WTC11 (cell line): ENCODE measurements at regions not wholly inside any gene's neighbourhood (a gene's known extent, or its start where the extent isn't known, plus 50 kb on each side); places are given as distances from the start of the nearest gene placed in this dataset.

Source experiments
- ATAC-seq: fragments of 200-7000 bp; cut with Tn5 transposase; 2 replicates; pipeline ENCODE4 v1.10.0; 2021; ENCODE audit warnings: mild to moderate bottlenecking, moderate library complexity
- CTCF ChIA-PET: fragments of 300-600 bp; sonication (Branson Sonifier 250); formaldehyde crosslinking; loops from one replicate; lab custom pipeline; 2021; ENCODE audit warnings: antibody characterized with exemption; lab: Charles Lee
- POLR2A ChIA-PET: fragments of 350-600 bp; sonication (Branson Sonifier 250); formaldehyde crosslinking; loops from one replicate; lab custom pipeline; 2021; ENCODE audit warnings: antibody characterized with exemption; lab: Charles Lee
- DNase-seq: peaks from one replicate; pipeline ENCODE4 v3.0.0; 2021; ENCODE audit warnings: low spot score
- H3K27ac Mint-ChIP-seq: 2 replicates; pipeline ENCODE4 v1.8.0; 2021; ENCODE audit warnings: mixed read lengths
- H3K27me3 Mint-ChIP-seq: 2 replicates; pipeline ENCODE4 v1.8.0; 2021; ENCODE audit warnings: low read depth, mild to moderate bottlenecking, moderate library complexity, mixed read lengths
- H3K36me3 Mint-ChIP-seq: 2 replicates; pipeline ENCODE4 v1.8.0; 2021; ENCODE audit warnings: mixed read lengths
- H3K4me1 Mint-ChIP-seq: 2 replicates; pipeline ENCODE4 v1.8.0; 2022; ENCODE audit warnings: mixed read lengths
- H3K4me3 Mint-ChIP-seq: 2 replicates; pipeline ENCODE4 v1.8.0; 2021; ENCODE audit warnings: mild to moderate bottlenecking, moderate library complexity, mixed read lengths
- H3K9me3 Mint-ChIP-seq: 2 replicates; pipeline ENCODE4 v1.8.0; 2021; ENCODE audit warnings: mixed read lengths
- CREM ChIP-seq: sonication (generic); formaldehyde crosslinking; IDR thresholded peaks from 2 replicates; pipeline ENCODE4 v1.8.1; 2022; ENCODE audit warnings: mild to moderate bottlenecking, missing genetic modification reagents, moderate library complexity
- ELF4 ChIP-seq: sonication (generic); formaldehyde crosslinking; IDR thresholded peaks from 2 replicates; pipeline ENCODE4 v1.8.1; 2022; ENCODE audit warnings: low read depth, mild to moderate bottlenecking, moderate library complexity, missing genetic modification reagents
- GTF2I ChIP-seq: fragments of 250-450 bp; sonication (Bioruptor Pico); conservative IDR thresholded peaks from 2 replicates; pipeline ENCODE4 v1.4.0; 2021; ENCODE audit warnings: mild to moderate bottlenecking
- IRF2 ChIP-seq: sonication (generic); formaldehyde crosslinking; IDR thresholded peaks from 2 replicates; pipeline ENCODE4 v1.8.0; 2022; ENCODE audit warnings: low read depth, missing genetic modification reagents, borderline replicate concordance
- JAZF1 ChIP-seq: fragments of 250-450 bp; sonication (Bioruptor Pico); IDR thresholded peaks from 2 replicates; pipeline ENCODE4 v1.9.0; 2021; ENCODE audit warnings: moderate library complexity, mild to moderate bottlenecking, inconsistent platforms
- NFE2L1 ChIP-seq: sonication (generic); formaldehyde crosslinking; IDR thresholded peaks from 2 replicates; pipeline ENCODE4 v1.8.1; 2023; ENCODE audit warnings: missing genetic modification reagents
- PRRX2 ChIP-seq: fragments of 250-450 bp; sonication (Bioruptor Pico); IDR thresholded peaks from 2 replicates; pipeline ENCODE4 v1.8.0; 2021; ENCODE audit warnings: mild to moderate bottlenecking
- ZNF263 ChIP-seq: sonication (generic); formaldehyde crosslinking; IDR thresholded peaks from 2 replicates; pipeline ENCODE4 v1.8.1; 2022; ENCODE audit warnings: low read depth, mild to moderate bottlenecking, moderate library complexity, missing genetic modification reagents
- ZNF396 ChIP-seq: fragments of 250-450 bp; sonication (Bioruptor Pico); IDR thresholded peaks from 2 replicates; pipeline ENCODE4 v1.8.0; 2021; ENCODE audit warnings: mild to moderate bottlenecking, moderate library complexity, borderline replicate concordance
- TF ChIP-seq, protein P1 (sequence below): sonication (generic); formaldehyde crosslinking; conservative IDR thresholded peaks from 2 replicates; pipeline ENCODE4 v1.8.1; 2022; ENCODE audit warnings: mild to moderate bottlenecking, missing genetic modification reagents
- TF ChIP-seq, protein P2 (sequence below): sonication (generic); formaldehyde crosslinking; IDR thresholded peaks from 2 replicates; pipeline ENCODE4 v1.8.1; 2022; ENCODE audit warnings: low read depth, missing genetic modification reagents, borderline replicate concordance
- TF ChIP-seq, protein P3 (sequence below): fragments of 250-450 bp; sonication (Bioruptor Pico); IDR thresholded peaks from 2 replicates; pipeline ENCODE4 v2.1.2; 2022; ENCODE audit warnings: mild to moderate bottlenecking, moderate library complexity
- TF ChIP-seq, protein P4 (sequence below): fragments of 250-450 bp; sonication (Bioruptor Pico); IDR thresholded peaks from 2 replicates; pipeline ENCODE4 v1.9.0; 2021; ENCODE audit warnings: mild to moderate bottlenecking, borderline replicate concordance
- TF ChIP-seq, protein P5 (sequence below): fragments of 250-450 bp; sonication (Bioruptor Pico); IDR thresholded peaks from 2 replicates; pipeline ENCODE4 v1.8.0; 2021; ENCODE audit warnings: mild to moderate bottlenecking
- TF ChIP-seq, protein P6 (sequence below): sonication (generic); formaldehyde crosslinking; IDR thresholded peaks from 2 replicates; pipeline ENCODE4 v1.8.0; 2022; ENCODE audit warnings: mild to moderate bottlenecking, missing genetic modification reagents
- TF ChIP-seq, protein P7 (sequence below): sonication (generic); formaldehyde crosslinking; IDR thresholded peaks from 2 replicates; pipeline ENCODE4 v1.8.1; 2022; ENCODE audit warnings: mild to moderate bottlenecking, missing genetic modification reagents, moderate library complexity, borderline replicate concordance
- TF ChIP-seq, protein P8 (sequence below): sonication (generic); formaldehyde crosslinking; IDR thresholded peaks from 2 replicates; pipeline ENCODE4 v1.8.1; 2023; ENCODE audit warnings: mild to moderate bottlenecking, missing genetic modification reagents, moderate library complexity
- TF ChIP-seq, protein P9 (sequence below): sonication (generic); formaldehyde crosslinking; conservative IDR thresholded peaks from 2 replicates; pipeline ENCODE4 v1.8.1; 2023; ENCODE audit warnings: mild to moderate bottlenecking, low read depth, missing genetic modification reagents, moderate library complexity

DNA sequence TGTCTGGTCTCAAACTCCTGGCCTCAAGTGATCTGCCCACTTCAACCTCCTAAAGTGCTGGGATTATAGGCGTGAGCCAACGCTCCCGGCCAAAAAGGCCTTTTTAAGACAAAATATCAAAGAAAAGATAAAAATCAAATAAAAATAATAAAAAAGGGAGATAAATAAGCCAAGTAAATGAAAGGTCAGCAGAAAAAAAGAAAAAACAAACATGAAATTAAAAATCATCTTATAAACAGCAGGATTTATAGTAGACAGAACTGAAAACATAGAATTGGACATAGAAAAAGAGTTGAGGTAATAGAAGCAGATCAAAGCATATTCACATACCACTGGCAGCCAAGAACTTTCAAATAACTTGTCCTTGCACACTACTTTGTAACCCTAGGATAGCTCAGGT, 983.4 kb downstream of the ROBO2 start:
- Mint-ChIP-seq H3K27ac (no peak overlapping the region), H3K4me3 (no peak overlapping the region), H3K27me3 (no peaks in the 10 kb centered on the region), H3K9me3 (no peaks in the 10 kb centered on the region; the same call in 1 of the 2 replicates), H3K36me3 (no peaks in the 10 kb centered on the region), H3K4me1 (no peaks in the 10 kb centered on the region)
- ChIA-PET POLR2A (no interaction called here), CTCF (no interaction called here)
- DNase-seq (no peak), ATAC-seq (no peak)
- TF ChIP-seq IRF2 (CRISPR knock-in tag) (no peak), CREM (CRISPR knock-in tag) (no peak), PRRX2 (CRISPR knock-in tag) (no peak), ZNF263 (CRISPR knock-in tag) (no peak), NFE2L1 (CRISPR knock-in tag) (no peak)
- TF ChIP-seq, protein P1, sequence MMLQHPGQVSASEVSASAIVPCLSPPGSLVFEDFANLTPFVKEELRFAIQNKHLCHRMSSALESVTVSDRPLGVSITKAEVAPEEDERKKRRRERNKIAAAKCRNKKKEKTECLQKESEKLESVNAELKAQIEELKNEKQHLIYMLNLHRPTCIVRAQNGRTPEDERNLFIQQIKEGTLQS, result no peak
- TF ChIP-seq, protein P2, sequence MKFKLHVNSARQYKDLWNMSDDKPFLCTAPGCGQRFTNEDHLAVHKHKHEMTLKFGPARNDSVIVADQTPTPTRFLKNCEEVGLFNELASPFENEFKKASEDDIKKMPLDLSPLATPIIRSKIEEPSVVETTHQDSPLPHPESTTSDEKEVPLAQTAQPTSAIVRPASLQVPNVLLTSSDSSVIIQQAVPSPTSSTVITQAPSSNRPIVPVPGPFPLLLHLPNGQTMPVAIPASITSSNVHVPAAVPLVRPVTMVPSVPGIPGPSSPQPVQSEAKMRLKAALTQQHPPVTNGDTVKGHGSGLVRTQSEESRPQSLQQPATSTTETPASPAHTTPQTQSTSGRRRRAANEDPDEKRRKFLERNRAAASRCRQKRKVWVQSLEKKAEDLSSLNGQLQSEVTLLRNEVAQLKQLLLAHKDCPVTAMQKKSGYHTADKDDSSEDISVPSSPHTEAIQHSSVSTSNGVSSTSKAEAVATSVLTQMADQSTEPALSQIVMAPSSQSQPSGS, result no peak
- TF ChIP-seq, protein P3, sequence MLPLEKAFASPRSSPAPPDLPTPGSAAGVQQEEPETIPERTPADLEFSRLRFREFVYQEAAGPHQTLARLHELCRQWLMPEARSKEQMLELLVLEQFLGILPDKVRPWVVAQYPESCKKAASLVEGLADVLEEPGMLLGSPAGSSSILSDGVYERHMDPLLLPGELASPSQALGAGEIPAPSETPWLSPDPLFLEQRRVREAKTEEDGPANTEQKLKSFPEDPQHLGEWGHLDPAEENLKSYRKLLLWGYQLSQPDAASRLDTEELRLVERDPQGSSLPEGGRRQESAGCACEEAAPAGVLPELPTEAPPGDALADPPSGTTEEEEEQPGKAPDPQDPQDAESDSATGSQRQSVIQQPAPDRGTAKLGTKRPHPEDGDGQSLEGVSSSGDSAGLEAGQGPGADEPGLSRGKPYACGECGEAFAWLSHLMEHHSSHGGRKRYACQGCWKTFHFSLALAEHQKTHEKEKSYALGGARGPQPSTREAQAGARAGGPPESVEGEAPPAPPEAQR, result no peak
- TF ChIP-seq, protein P4, sequence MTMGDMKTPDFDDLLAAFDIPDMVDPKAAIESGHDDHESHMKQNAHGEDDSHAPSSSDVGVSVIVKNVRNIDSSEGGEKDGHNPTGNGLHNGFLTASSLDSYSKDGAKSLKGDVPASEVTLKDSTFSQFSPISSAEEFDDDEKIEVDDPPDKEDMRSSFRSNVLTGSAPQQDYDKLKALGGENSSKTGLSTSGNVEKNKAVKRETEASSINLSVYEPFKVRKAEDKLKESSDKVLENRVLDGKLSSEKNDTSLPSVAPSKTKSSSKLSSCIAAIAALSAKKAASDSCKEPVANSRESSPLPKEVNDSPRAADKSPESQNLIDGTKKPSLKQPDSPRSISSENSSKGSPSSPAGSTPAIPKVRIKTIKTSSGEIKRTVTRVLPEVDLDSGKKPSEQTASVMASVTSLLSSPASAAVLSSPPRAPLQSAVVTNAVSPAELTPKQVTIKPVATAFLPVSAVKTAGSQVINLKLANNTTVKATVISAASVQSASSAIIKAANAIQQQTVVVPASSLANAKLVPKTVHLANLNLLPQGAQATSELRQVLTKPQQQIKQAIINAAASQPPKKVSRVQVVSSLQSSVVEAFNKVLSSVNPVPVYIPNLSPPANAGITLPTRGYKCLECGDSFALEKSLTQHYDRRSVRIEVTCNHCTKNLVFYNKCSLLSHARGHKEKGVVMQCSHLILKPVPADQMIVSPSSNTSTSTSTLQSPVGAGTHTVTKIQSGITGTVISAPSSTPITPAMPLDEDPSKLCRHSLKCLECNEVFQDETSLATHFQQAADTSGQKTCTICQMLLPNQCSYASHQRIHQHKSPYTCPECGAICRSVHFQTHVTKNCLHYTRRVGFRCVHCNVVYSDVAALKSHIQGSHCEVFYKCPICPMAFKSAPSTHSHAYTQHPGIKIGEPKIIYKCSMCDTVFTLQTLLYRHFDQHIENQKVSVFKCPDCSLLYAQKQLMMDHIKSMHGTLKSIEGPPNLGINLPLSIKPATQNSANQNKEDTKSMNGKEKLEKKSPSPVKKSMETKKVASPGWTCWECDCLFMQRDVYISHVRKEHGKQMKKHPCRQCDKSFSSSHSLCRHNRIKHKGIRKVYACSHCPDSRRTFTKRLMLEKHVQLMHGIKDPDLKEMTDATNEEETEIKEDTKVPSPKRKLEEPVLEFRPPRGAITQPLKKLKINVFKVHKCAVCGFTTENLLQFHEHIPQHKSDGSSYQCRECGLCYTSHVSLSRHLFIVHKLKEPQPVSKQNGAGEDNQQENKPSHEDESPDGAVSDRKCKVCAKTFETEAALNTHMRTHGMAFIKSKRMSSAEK (CRISPR knock-in tag), result no peak
- TF ChIP-seq, protein P5, sequence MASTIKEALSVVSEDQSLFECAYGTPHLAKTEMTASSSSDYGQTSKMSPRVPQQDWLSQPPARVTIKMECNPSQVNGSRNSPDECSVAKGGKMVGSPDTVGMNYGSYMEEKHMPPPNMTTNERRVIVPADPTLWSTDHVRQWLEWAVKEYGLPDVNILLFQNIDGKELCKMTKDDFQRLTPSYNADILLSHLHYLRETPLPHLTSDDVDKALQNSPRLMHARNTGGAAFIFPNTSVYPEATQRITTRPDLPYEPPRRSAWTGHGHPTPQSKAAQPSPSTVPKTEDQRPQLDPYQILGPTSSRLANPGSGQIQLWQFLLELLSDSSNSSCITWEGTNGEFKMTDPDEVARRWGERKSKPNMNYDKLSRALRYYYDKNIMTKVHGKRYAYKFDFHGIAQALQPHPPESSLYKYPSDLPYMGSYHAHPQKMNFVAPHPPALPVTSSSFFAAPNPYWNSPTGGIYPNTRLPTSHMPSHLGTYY (CRISPR knock-in tag), result no peak

DNA sequence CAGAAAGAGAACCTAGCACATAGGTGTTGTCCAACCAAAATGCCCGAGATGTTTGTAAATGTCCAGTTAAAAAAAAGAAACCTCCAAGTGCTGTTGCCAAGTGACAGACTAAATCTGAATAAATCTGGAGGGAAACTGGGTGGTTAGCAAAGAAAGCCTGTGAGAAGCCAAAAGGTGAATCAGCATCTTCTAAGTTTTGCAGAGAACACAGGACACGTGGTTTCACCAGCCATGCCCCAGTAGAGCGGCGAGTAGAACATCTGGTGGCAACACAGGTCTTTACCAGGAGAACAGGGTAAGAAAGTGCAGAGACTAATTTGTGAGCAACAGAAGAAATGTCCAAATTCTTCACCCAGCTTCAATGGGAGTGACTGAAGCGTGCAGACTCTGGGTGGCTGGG, 986.0 kb downstream of the ROBO2 start:
- ATAC-seq (no peak), DNase-seq (no peak)
- ChIA-PET POLR2A (interaction anchor here (0.6 kb wide), 1 partner anchor 25 kb away, joined by 3 read pairs; no protein-coding TSS in a partner anchor), CTCF (no interaction called here)
- Mint-ChIP-seq H3K9me3 (no peaks in the 10 kb centered on the region; the same call in 1 of the 2 replicates), H3K4me3 (no peak overlapping the region), H3K36me3 (peaks cover 5% of the 10 kb centered on the region; the same call in 1 of the 2 replicates), H3K4me1 (no peaks in the 10 kb centered on the region), H3K27me3 (no peaks in the 10 kb centered on the region), H3K27ac (no peak overlapping the region)
- no peak for TF ChIP-seq JAZF1 (CRISPR knock-in tag)
- TF ChIP-seq, protein P6, sequence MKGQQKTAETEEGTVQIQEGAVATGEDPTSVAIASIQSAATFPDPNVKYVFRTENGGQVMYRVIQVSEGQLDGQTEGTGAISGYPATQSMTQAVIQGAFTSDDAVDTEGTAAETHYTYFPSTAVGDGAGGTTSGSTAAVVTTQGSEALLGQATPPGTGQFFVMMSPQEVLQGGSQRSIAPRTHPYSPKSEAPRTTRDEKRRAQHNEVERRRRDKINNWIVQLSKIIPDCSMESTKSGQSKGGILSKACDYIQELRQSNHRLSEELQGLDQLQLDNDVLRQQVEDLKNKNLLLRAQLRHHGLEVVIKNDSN (CRISPR knock-in tag), result no peak
- TF ChIP-seq ELF4 (CRISPR knock-in tag), result no peak
- TF ChIP-seq, protein P7, sequence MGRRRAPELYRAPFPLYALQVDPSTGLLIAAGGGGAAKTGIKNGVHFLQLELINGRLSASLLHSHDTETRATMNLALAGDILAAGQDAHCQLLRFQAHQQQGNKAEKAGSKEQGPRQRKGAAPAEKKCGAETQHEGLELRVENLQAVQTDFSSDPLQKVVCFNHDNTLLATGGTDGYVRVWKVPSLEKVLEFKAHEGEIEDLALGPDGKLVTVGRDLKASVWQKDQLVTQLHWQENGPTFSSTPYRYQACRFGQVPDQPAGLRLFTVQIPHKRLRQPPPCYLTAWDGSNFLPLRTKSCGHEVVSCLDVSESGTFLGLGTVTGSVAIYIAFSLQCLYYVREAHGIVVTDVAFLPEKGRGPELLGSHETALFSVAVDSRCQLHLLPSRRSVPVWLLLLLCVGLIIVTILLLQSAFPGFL (CRISPR knock-in tag), result no peak
- no peak for TF ChIP-seq GTF2I (CRISPR knock-in tag)
- TF ChIP-seq CREM (CRISPR knock-in tag), result no peak
- no peak for TF ChIP-seq NFE2L1 (CRISPR knock-in tag)
- TF ChIP-seq, protein P2, result no peak
- TF ChIP-seq, protein P8, sequence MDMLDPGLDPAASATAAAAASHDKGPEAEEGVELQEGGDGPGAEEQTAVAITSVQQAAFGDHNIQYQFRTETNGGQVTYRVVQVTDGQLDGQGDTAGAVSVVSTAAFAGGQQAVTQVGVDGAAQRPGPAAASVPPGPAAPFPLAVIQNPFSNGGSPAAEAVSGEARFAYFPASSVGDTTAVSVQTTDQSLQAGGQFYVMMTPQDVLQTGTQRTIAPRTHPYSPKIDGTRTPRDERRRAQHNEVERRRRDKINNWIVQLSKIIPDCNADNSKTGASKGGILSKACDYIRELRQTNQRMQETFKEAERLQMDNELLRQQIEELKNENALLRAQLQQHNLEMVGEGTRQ, result no peak
- TF ChIP-seq, protein P9, sequence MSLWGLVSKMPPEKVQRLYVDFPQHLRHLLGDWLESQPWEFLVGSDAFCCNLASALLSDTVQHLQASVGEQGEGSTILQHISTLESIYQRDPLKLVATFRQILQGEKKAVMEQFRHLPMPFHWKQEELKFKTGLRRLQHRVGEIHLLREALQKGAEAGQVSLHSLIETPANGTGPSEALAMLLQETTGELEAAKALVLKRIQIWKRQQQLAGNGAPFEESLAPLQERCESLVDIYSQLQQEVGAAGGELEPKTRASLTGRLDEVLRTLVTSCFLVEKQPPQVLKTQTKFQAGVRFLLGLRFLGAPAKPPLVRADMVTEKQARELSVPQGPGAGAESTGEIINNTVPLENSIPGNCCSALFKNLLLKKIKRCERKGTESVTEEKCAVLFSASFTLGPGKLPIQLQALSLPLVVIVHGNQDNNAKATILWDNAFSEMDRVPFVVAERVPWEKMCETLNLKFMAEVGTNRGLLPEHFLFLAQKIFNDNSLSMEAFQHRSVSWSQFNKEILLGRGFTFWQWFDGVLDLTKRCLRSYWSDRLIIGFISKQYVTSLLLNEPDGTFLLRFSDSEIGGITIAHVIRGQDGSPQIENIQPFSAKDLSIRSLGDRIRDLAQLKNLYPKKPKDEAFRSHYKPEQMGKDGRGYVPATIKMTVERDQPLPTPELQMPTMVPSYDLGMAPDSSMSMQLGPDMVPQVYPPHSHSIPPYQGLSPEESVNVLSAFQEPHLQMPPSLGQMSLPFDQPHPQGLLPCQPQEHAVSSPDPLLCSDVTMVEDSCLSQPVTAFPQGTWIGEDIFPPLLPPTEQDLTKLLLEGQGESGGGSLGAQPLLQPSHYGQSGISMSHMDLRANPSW (CRISPR knock-in tag), result no peak
- no peak for TF ChIP-seq ZNF396 (CRISPR knock-in tag)
